Adrenal gland (tissue), 5 donors: ENCODE measurements at regions not wholly inside any gene's neighbourhood (a gene's known extent, or its start where the extent isn't known, plus 50 kb on each side); places are given as distances from the start of the nearest gene placed in this dataset.

ENCODE experiments used
- CTCF ChIP-seq, 6 experiments: fragments of 450-650 bp in 4 of 6; fragments of 200-600 bp in 2 of 6; sonication (generic) in 1 of 6; IDR thresholded peaks; 1 replicate in 5 of 6; 2 replicates in 1 of 6; pipeline versions ENCODE4 v1.5.1 to v1.8.0; 2016 to 2021; ENCODE audit warnings: antibody characterized with exemption in 6 of 6, mild to moderate bottlenecking in 2 of 6, moderate library complexity in 1 of 6
- POLR2A ChIP-seq, 2 donors: fragments of 450-650 bp; IDR thresholded peaks; one replicate each; pipeline ENCODE4 v1.6.1; 2017; ENCODE audit warnings: antibody characterized with exemption in 2 of 2, mild to moderate bottlenecking in 2 of 2, moderate library complexity in 1 of 2
- donor health status: DM: no; HTN: no; CAD: no.

- TF ChIP-seq CTCF (IDR thresholded peaks at IDR 0.05) (no peak), POLR2A (IDR thresholded peaks at IDR 0.05) (no peak)
Measured at GRCh38 chr2:117212562-117212961, 601.9 kb upstream of the DDX18 start.
